ENCODE measurements at regions not wholly inside any gene's neighbourhood (a gene's known extent, or its start where the extent isn't known, plus 50 kb on each side); places are given as distances from the start of the nearest gene placed in this dataset.
"Not testable (repeated sequence)": the region's sequence is repeated elsewhere in the genome, so short reads cannot be mapped to it uniquely, and the experiment has no call there.

DNA sequence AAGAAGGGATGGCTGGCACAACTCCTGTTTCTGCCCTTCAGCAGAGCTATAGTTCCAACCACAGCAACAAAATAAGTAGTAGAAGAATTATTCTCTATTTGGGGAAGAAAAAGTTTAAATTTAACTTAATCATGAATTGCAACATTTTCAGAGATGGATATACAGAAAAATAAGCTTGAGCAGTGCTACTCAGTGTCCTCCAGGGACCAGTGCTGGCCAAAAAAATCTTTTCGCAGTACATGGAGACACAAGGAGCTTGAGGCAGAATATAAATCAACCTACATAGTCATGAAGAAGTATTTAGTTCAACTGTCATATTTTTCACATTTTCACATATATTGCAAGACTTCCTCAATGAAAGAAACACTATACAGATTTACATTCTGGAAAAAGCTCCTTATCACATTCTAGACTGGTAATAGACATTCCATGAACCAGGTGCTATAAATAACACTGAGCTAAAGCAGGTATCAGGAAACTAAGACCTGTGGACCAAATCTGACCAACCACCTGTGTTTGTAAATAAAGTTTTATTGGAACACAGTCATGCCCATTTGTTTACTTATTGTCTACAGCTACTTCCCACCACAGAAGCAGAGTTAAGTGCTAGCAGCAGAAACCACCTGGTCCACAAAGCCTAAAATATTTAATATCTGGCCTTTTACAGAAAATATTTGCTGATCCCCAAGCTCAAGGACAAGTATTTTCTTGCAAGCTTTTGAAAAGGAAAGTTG lies 101.9 kb downstream of the RGS21 start:
- DNase-seq (ENCODE audit: low read depth), result no peak

DNA sequence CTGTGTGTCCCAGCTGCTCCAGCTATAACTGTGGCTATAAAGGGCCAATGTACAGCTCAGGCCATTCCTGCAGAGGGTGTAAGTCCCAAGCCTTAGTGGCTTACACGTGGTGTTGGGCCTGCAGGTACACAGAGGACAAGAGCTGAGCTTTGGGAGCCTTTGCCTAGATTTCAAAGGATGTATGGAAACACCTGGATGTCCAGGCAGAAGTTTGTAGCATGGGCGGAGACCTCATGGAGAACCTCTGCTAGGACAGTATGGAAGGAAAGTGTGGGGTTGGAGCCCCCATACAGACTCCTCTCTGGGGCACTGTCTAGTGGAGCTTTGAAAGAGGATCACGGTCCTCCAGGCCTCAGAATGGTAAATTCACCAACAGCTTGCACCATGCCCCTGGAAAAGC lies 113.9 kb downstream of the RGS21 start:
- DNase-seq (ENCODE audit: low read depth), result no peak

DNA sequence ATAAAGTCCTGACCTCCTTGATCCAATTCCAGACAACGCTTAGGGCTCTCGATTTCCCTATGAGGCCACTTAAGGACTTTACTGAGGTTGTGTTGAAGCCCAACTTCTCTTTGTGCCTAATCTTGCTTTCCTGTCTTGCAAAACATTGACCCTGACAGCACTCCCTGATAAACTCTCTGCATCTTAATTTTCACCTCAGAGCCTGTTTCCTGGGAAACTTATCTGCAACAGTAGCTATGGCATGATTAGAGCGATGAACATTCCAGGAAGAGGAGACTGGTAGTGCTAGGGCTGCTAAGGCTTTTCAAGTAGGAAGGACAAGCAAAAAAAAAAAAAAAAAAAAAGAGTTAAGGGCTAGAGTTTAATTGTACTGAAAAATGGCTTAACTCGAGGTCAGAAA lies 118.9 kb downstream of the RGS21 start:
- DNase-seq (ENCODE audit: low read depth), result no peak

DNA sequence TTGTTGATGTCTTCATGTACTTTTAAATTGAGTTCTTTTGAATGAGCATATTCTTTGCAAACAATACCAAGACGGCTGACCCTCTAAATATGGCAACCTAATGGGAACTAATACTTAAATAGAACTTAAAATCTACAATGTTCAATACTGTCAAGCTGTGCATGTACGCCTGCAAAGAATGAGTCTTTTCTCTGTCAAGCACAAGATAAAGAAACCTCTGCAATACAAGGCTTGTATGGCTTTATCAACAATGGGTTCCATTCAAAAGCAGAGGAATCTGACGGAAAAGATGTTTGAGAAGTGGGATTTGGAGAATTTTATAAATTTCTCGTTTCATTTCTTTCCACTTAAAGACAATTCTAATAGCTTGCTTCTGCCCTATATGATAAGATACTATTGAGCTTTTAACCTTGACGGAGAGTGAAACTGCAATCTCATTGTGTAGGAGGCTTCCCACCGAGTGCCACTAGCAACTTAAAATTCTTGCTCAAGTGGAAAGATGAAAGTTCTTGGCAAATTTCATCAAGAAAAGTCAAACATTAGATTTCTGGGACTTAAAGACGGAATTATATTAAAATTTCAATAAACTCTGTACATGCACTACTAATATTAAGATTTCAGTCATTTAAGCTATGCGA lies 119.8 kb downstream of the RGS21 start:
- no peak for DNase-seq (ENCODE audit: low read depth)

DNA sequence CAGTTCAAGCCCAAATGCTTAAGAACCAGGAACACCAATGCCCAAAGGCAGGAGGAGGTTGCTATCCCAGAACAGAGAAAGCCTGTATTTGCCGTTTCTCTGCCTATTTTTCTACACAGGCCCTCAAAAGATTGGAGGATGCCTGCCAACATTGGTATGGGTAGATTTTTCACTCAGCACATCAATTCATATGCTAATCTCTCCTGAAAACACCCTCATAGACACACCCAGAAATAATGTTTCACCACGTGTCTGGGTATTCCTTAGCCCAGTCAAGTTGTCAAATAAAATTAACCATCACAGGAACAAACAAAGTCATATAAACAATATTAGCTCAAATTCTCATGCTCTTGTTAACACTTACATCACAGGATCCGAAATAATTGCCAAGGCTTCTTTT lies 121.9 kb downstream of the RGS21 start:
- no peak for DNase-seq (ENCODE audit: low read depth)

DNA sequence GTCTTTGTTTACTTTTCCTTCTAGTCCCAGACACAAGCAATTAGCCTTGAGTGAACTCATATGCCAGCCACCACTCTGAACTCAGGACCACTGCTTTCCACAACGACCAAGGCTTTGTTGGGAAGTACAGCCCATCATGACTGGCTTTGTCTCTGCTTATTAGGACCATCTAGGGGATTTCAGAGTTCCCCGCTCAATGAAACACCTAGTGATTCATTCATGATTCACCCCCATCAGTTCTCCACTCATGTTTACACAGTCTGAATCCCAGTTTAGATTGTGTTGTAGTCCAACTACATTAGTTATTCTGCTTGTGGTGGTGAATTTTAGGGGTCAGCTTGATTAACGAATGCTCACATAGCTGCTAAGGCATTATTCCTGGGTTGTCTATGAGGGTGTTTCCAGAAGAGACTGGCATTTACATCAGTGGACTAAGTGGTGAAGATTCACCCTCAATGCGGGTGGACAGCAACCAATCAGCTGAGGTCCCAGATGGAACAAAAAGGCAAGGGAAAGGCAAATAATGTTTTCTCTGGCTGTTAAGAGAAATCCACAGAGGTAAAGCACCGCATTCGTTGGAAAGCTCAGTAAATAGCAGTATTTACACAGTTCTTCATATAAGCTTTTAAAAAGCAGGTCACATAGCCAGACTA lies 122.7 kb downstream of the RGS21 start:
- DNase-seq (ENCODE audit: low read depth), result peak; percentile 90

DNA sequence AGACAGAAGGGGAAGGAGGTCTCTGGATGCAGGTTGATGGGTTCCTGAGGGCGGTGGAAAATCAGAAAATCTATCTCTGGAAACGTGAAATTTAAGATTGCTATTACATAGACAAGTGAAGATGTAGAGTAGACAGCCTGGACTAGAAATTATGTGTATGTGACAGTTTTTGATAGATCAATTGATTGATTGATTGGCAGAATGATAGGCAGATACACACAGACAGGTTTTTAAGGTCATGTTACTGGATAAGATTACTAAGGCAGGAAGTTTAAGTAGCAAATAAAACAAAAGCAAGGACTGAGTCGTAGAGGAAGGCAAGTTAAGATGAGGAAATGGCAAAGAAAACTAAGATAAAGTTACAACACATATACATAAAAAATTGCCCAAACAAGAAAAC lies 124.7 kb downstream of the RGS21 start:
- DNase-seq (ENCODE audit: low read depth), result no peak

DNA sequence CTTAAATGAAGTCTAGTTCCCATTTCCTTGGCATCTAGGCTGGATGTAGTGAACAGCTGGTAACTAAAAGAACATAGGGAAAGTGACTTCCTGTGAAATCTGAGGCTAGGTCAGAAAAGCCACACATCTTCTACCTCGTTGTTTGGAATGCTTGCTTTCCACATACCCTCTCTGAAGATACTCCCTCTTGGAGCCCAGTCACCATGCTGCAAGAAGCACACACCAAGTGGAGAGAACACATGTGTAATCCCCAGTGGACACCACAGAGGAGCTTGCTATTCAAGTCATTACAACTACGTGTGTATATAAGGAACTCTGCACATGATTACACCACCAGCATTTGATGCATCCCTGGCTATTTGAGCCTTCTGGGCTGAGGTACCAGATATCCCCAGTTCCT lies 125.9 kb downstream of the RGS21 start:
- no peak for DNase-seq (ENCODE audit: low read depth)

DNA sequence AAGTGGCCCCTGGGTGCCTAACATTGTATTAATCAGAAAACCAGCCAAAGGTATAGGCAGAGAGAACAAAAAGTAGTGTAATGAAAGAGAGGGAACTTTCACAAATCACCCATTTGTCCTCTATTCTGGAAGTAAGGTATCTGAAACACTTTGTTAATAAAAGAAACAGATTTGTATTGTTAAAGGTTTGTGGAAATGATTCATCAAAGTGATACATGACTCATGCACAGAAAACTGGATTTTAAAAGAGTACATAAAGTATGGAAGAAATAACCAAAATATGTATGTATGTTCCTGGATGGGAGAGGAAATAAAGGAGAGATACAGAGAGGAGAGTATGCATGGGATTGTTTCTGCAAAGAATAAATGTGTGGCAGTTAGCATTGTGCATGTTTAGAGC lies 126.8 kb downstream of the RGS21 start:
- DNase-seq (ENCODE audit: low read depth), result peak; percentile 62

DNA sequence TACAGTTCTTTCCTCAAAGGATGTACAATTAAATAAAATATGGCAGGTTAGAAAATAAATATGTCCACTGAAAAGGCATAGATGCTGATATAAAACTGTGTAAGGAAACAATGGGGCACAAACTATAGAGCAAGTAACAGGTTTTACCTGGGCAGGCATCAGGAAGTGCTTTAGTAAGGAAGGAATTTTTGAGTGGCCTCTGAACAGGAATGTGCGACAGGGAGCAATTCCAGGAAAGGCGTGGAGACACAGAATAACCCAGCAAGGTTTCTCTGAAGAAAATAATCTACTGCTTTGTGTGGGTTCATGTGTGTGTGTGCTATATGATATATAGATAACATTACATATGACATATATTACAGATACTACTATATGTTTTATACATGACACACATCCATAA lies 128.4 kb downstream of the RGS21 start:
- no peak for DNase-seq (ENCODE audit: low read depth)

DNA sequence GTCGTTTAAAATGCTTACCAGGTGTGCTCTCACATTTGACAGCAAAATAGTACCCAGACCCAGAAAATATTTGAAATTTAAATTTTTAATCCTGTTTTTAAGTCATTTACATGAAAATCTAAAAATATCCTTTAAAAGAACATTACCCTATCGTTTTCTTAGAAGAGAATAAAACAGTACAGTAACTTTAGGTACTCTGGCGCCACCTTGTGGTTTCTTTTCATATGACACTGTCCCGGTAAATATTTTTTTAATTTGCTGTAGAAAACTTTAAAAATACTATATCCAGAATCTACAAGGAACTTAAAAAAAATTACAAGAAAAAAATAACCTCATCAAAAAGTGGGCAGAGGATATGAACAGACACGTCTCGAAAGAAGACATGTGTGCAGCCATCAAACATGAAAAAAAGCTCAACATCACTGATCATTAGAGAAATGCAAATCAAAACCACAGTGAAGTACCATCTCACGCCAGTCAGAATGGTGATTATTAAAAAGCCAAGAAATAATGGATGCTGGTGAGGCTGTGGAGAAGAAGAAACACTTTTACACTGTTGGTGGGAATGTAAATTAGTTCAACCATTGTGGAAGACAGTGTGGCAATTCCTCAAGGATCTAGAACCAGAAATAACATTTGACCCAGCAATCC lies 129.2 kb downstream of the RGS21 start:
- DNase-seq (ENCODE audit: low read depth), result peak; percentile 56

DNA sequence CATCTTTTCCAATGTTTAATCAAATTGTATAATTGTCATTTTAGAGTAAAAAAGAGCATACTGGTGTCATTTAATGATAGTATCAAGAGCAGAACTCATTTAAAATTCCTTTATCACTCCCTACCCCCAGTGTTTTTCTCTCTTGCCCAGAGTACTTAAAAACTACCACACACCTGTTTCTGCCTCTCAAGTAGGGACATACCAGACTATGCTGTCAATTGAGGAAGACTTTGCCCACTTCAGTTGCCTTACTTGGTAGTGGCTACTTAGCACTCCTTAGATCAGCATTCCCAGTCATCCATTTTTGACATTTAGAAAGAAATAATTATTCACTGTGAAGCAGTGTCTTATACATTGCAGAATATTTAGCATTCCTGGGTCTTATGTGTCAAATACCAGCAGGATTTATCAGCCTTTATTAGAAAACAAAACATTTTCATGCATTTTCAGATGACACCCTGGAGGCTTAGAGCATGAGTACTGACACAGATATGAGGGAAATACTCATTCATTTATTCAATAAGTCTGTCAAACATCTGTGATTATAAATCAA lies 127.5 kb upstream of the RGS1 start:
- DNase-seq (ENCODE audit: low read depth), result no peak

DNA sequence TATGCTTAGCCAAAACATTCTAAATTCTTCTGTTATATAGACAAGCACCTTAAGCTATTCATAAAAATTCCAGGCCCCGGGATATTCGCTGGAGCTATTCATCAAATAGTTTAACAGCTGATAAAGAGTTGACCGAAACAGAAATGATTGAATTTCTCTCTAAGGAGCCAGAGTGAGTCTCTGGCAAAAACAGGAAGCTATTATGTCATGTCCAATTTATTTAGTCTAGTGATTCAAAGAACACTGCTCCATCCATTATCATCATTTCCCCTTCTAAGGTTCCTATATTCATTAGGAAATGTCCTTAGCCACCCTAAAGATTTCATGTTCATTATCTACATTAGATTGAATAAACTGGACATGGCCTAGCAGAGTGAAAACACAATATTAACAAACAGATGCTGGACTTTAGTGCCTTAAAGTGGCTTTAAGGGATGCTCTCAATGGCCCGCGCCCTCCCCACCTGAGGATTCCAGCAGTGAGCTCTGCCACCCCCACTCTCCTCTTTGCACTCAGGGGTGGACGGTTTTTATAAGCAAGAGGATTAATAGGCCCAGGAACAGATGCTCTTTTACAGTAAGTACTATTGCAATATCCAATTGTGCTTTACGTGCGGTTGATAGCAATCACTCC lies 122.1 kb upstream of the RGS1 start:
- no peak for DNase-seq (ENCODE audit: low read depth)

DNA sequence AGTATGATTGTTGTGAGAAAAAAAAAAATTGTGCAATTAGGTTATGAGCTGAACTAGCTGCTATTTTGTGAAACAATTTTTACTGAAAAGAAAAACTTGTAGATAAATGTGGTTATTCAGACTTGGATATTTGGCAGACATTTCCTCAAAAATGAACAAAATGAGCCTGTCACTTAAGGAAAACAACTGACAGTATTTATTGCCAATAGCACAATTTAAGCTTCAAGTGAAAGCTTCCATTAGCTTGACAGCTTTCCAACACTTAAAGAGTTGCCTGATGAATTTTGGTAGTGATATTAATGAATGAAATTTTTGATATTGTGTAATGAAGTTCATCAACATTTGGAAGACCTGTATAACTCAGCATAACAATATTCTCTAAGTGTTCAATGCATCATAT lies 116.1 kb upstream of the RGS1 start:
- DNase-seq (ENCODE audit: low read depth), result no peak

DNA sequence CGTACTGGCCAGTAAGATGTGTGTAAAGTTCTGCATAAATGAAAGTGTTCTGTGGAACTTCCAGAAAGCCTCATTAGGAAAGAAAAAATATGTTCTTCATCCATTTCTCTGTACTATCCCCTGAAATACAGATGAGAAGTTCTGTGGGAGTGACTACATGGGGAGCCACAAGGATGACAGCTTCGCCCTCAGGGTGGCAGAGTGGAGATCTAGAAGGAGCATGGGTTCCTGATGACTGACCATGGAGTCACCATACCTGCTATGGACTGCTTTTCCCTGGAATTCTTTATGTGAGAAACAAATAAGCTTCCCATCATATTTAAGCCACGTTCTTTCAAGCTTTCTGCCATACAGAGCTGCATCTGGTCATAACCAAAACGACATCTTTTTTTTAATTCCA lies 113.9 kb upstream of the RGS1 start:
- DNase-seq (ENCODE audit: low read depth), result peak; percentile 70

DNA sequence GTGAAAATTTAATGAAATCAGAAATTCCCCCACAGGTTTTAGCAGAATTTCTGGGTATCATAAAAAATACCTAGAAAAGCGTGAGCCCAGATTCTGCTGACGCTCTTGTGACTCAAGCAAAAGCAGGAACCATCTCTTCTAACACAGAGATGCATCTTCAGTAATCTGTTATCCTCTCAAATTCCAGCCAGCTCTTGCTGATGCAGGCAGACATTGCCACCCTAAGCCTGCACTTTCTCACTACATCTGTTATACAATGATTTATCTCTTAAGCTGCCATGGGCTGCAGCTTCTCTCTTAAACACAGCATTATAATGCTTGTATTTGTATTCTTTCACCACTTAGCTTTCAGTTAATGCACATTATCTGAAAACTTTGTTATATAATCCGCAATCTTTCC lies 113.0 kb upstream of the RGS1 start:
- DNase-seq (ENCODE audit: low read depth), result no peak

DNA sequence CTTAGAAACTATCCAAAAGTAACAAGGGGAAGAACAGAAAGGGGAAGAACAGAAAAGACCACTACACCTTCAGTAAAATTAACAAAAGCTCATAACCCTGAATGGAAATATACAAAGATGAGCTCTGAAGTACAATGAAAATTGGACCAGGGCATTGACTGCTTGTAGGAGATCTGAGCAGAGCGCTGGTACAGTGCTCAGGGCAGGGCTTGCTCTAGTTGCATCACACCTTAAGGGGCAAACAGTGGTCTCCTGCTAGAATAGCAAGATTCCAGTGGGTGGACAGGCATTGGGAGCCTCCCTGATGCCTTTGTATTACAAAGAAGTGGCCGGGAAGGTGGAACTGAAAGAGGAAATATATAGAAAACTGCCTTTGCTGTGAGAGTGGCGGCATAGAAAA lies 111.9 kb upstream of the RGS1 start:
- DNase-seq (ENCODE audit: low read depth), result no peak

DNA sequence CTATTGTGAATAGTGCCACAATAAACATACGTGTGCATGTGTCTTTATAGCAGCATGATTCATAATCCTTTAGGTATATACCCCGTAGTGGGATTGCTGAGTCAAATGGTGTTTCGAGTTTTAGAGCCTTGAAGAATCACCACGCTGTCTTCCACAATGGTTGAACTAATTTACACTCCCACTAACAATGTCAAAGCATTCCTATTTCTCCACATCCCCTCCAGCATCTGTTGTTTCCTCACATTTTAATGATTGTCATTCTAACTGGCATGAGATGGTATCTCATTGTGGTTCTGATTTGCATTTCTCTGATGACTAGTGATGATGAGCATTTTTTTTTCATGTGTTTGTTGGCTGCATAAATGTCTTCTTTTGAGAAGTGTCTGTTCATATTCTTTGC lies 110.4 kb upstream of the RGS1 start:
- not testable (repeated sequence) for DNase-seq (ENCODE audit: low read depth)

DNA sequence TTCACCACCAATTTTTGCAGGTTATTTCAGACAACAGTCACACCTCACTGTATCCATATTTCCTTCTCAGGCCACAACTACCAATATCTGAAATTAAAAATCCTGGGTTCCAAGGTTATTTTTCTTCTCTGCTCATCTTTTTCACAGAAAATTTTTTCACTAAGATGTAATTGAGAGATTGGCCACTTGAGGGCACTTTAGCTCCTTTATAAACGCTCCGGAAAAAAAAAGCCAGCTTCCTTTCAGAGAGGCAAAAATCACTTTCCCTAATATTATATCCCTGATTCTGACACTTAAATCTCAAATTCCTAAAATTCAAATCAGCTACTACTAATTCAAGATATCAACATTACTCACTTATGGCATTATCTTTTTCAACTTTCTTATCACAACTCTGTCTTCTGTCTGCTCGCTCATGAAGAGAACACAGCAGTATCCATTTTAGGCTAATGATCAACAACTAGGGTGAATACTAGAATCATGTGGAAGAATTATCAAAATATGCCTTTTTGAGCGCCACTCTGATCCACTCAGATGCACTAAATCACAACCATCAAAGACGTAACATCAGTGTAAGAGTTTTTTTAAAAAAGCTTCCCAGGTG lies 101.4 kb upstream of the RGS1 start:
- DNase-seq (ENCODE audit: low read depth), result peak; percentile 70

DNA sequence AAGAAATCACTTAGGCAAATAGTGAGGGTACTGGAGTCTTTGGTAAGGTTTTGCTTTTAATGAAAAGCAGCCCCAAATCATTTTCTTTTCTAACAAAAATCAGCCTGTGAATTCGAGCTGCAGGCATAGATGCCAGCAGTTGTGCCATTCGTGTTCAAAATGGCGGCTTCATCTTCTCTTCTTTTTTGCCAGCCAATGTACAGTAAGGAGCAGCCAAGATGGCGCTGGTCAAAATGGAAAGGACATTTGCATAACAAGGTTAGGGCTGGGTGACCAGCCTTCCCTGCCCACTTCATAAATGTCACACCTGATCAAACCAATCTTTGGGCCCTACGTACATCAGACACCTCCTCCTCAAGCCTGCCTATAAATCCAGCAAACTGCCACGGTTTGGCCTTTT lies 100.2 kb upstream of the RGS1 start:
- DNase-seq (ENCODE audit: low read depth), result no peak

DNA sequence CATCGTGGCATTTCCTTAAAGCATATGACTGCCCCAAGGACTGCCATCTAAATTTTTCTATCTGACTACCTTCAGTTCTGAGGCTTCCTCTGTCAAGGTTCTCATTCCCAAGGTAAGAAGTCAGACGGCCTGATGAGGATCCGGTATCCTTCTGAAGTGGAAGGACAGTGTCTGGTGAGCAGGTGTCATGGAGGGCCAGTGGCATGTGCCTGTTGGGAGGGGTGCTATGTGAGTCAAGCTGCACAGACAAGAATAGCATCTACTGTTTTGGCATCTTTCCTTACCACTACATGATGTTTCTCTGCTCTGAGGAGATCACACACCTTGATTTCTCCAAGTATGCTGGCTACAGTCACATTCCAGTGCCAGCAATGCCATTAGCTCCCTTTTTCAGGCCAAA lies 99.6 kb upstream of the RGS1 start:
- DNase-seq (ENCODE audit: low read depth), result no peak

DNA sequence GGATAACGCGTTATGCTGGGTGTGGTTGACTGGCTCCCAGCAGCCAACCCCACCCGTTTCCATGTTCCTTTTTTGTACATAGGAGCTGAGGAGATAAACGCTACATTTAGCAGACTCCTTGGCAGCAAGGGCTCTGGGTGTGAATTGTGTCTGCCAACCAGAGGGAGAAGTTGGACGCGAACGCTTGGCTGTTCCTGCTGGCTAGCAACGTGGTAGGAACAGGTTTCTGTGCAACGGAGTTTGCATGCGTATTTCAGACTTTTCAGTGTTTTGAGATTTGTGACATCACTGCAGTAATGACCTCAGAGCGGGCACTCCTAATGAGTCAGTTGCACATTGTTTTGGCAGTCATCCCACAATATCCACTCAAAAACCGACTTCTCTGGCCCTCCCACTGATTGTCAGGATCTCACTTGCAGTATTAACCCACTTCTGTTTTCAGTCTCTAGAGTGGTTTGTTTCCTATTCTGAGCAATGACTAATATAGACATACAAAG lies 98.7 kb upstream of the RGS1 start:
- peak; percentile 36 for DNase-seq (ENCODE audit: low read depth)
